Small intestine (tissue), 7 donors: ENCODE measurements at regions not wholly inside any gene's neighbourhood (a gene's known extent, or its start where the extent isn't known, plus 50 kb on each side); places are given as distances from the start of the nearest gene placed in this dataset.

Experiments
- DNase-seq, 2 donors: peaks; one replicate each; pipeline versions ENCODE4 v3.0.0 to v3.0.0-alpha.2; 2013
- FAIRE-seq: peaks from 2 replicates; lab custom pipeline; 2012; peaks lifted over from hg19 to GRCh38; lab: Jason Lieb, UNC
- H3K27ac ChIP-seq, 3 donors: one replicate each; pipeline ENCODE4 v1.5.1; 2013; ENCODE audit warnings: low read length in 2 of 3, mild to moderate bottlenecking in 2 of 3, control low read depth in 1 of 3, inconsistent platforms in 1 of 3, low read depth in 1 of 3, moderate library complexity in 1 of 3
- H3K27me3 ChIP-seq, 3 donors: one replicate each; pipeline ENCODE4 v1.6.1; 2013; ENCODE audit warnings: low read length in 3 of 3, inconsistent platforms in 1 of 3; ENCODE audit not compliant: control insufficient read depth in 3 of 3, insufficient read depth in 3 of 3
- H3K36me3 ChIP-seq, 3 donors: one replicate each; pipeline ENCODE4 v1.6.1; 2013; ENCODE audit warnings: low read length in 3 of 3, inconsistent platforms in 1 of 3, low read depth in 1 of 3, mild to moderate bottlenecking in 1 of 3, moderate library complexity in 1 of 3; ENCODE audit not compliant: control insufficient read depth in 3 of 3, insufficient read depth in 2 of 3
- H3K4me1 ChIP-seq, 3 donors: one replicate each; pipeline ENCODE4 v1.6.1; 2013; ENCODE audit warnings: low read length in 2 of 3, inconsistent platforms in 1 of 3, low read depth in 1 of 3, mild to moderate bottlenecking in 1 of 3, moderate library complexity in 1 of 3; ENCODE audit not compliant: control insufficient read depth in 3 of 3, insufficient read depth in 2 of 3
- H3K4me3 ChIP-seq, 3 donors: one replicate each; pipeline ENCODE4 v1.5.1; 2013; ENCODE audit warnings: low read length in 3 of 3, control low read depth in 1 of 3, inconsistent platforms in 1 of 3, low read depth in 1 of 3, mild to moderate bottlenecking in 1 of 3, moderate library complexity in 1 of 3
- H3K9me3 ChIP-seq, 2 donors: one replicate each; pipeline ENCODE4 v1.6.1; 2013; ENCODE audit warnings: low read depth in 1 of 2, low read length in 1 of 2; ENCODE audit not compliant: control insufficient read depth in 2 of 2, insufficient read depth in 1 of 2
- WGBS, 3 donors: extraction: QIAGEN DNeasy Blood & Tissue Kit; methylation state at CpG; one replicate each; pipeline ENCODE4 v1.1.7; 2013; 5-methylcytosine and 5-hydroxymethylcytosine counted together
- donor health status: healthy with polysubstance abuse.
- donor health status: control.
- donor health status: control.
- donor health status: Bipolar disorder and iron deficiency.
- donor health status: healthy.

GRCh38 chr1:99447721-99448120 is 183.4 kb downstream of the PLPPR4 start:
- DNase-seq: no peak
- no peak overlapping the region for H3K4me3 ChIP-seq
- FAIRE-seq: no peak

GRCh38 chr1:99455760-99456159 is 190.2 kb upstream of the PALMD start:
- Histone ChIP-seq H3K4me3 (no peak overlapping the region), H3K9me3 (no peaks in the 10 kb centered on the region), H3K4me1 (no peaks in the 10 kb centered on the region), H3K27ac (no peak overlapping the region), H3K36me3 (no peaks in the 10 kb centered on the region), H3K27me3 (no peaks in the 10 kb centered on the region)
- no peak for FAIRE-seq
- 70 to 85% (median 71%) methylated on average over 3 of the region's 3 CpGs for WGBS, 3 donors
- no peak for DNase-seq

More at GRCh38 chr1:99447721-99448120, 183.4 kb downstream of the PLPPR4 start:
- no peaks in the 10 kb centered on the region for H3K4me1 ChIP-seq
- H3K36me3 ChIP-seq: no peaks in the 10 kb centered on the region
- H3K27me3 ChIP-seq: no peaks in the 10 kb centered on the region
- H3K9me3 ChIP-seq: no peaks in the 10 kb centered on the region
- no peak overlapping the region for H3K27ac ChIP-seq

DNA sequence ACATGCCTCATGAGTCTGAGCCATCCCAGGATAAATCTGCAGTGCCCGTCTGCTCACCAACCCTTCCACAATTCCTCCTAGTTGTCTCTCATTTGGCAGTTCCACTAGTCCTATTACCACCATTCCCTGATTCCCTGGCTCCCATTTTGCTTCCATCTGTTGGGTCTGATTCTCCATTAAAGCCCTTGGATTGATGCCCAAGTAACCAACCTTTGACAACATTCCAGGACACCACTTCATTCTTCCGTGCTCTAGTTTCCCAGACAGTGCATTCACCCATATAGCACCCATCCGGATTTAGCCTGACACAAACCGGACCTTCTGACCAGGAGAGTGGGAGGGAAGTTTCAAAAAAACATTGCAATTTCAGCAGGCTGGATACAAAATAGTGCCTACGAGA is 189.4 kb upstream of the PALMD start:
- Histone ChIP-seq H3K4me3 (no peak overlapping the region), H3K4me1 (no peaks in the 10 kb centered on the region), H3K36me3 (no peaks in the 10 kb centered on the region), H3K27me3 (no peaks in the 10 kb centered on the region), H3K9me3 (no peaks in the 10 kb centered on the region), H3K27ac (no peak overlapping the region)
- WGBS, 3 donors: 73 to 82% (median 76%) methylated on average over 5 of the region's 5 CpGs
- FAIRE-seq: no peak
- DNase-seq: no peak

- H3K9me3 ChIP-seq: no peaks in the 10 kb centered on the region
- DNase-seq (no peak), FAIRE-seq (no peak)
- WGBS, 3 donors: 78 to 82% (median 82%) methylated on average over 4 of the region's 4 CpGs
- no peak overlapping the region for H3K4me3 ChIP-seq
- H3K4me1 ChIP-seq: no peaks in the 10 kb centered on the region
- no peaks in the 10 kb centered on the region for H3K27me3 ChIP-seq
- no peak overlapping the region for H3K27ac ChIP-seq
- no peaks in the 10 kb centered on the region for H3K36me3 ChIP-seq
Measured at GRCh38 chr1:99457381-99458165, 188.3 kb upstream of the PALMD start.

DNA sequence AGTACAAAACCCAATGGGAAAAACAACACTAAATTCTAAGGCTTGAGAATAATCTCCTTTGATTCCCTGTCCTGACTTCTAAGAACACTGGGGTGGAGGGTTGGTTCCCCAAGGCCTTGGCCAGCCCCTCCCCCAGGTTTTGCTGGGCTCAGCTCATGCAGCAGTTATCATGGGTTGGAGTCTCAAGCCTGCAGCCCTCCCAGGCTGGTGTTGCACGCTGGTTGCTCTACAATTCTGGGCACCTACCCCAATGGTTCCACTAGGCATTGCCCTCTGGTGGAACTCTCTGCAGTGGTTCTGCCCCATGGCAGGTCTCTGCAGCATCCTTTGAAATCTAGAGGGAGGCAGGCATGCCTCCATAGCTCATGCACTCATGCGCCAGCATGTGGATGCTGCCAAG is 184.4 kb upstream of the PALMD start:
- no peak for FAIRE-seq
- Histone ChIP-seq H3K4me1 (no peaks in the 10 kb centered on the region), H3K36me3 (no peaks in the 10 kb centered on the region), H3K9me3 (no peaks in the 10 kb centered on the region), H3K27me3 (no peaks in the 10 kb centered on the region), H3K4me3 (no peak overlapping the region), H3K27ac (no peak overlapping the region)
- DNase-seq: no peak
- 80 to 93% (median 92%) methylated on average over 2 of the region's 2 CpGs for WGBS, 3 donors

DNA sequence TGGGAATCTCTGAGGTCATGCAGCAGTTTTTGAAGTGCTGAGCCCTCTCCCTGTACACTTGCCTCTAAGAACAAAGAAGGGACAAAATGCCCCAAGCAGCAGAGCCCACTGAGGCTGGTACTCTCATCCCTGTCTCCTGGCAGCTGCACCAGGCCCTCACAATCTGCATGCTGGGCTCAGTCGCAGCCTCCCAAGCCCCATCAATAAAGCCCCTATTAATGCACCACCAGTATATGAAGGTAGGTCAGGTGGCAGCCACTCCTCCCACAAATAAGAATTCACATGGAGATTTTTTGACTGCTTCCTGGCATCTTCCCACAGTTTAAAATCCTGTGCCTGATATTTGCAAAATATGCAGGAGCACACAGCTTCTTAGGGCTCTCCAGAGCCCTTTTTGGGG is 181.2 kb upstream of the PALMD start:
- FAIRE-seq: no peak

GRCh38 chr1:99465176-99465900 is 180.6 kb upstream of the PALMD start:
- Histone ChIP-seq H3K36me3 (no peaks in the 10 kb centered on the region), H3K4me3 (no peak overlapping the region), H3K4me1 (no peaks in the 10 kb centered on the region), H3K27me3 (no peaks in the 10 kb centered on the region), H3K9me3 (no peaks in the 10 kb centered on the region), H3K27ac (no peak overlapping the region)
- WGBS, 3 donors: 61 to 80% (median 65%) methylated on average over 3 of the region's 3 CpGs
- no peak for FAIRE-seq
- no peak for DNase-seq

More for the DNA sequence above, 181.2 kb upstream of the PALMD start:
- Histone ChIP-seq H3K4me3 (no peak overlapping the region), H3K4me1 (no peaks in the 10 kb centered on the region), H3K27ac (no peak overlapping the region), H3K36me3 (no peaks in the 10 kb centered on the region), H3K9me3 (no peaks in the 10 kb centered on the region), H3K27me3 (no peaks in the 10 kb centered on the region)
- DNase-seq: no peak
- 69 to 87% (median 82%) methylated on average over 1 of the region's 1 CpG for WGBS, 3 donors

GRCh38 chr1:99467645-99468044 is 178.3 kb upstream of the PALMD start:
- H3K27ac ChIP-seq: no peak overlapping the region
- H3K36me3 ChIP-seq: no peaks in the 10 kb centered on the region
- no peaks in the 10 kb centered on the region for H3K27me3 ChIP-seq
- WGBS, 3 donors: 70 to 88% (median 87%) methylated on average over 4 of the region's 4 CpGs
- no peaks in the 10 kb centered on the region for H3K9me3 ChIP-seq
- no peaks in the 10 kb centered on the region for H3K4me1 ChIP-seq
- no peak overlapping the region for H3K4me3 ChIP-seq
- FAIRE-seq: no peak
- no peak for DNase-seq
